RWPE1 (cell line): ENCODE measurements at regions not wholly inside any gene's neighbourhood (a gene's known extent, or its start where the extent isn't known, plus 50 kb on each side); places are given as distances from the start of the nearest gene placed in this dataset.

Experiments
- CTCF ChIA-PET: fragments of 350-600 bp; sonication (Branson Sonifier 250); formaldehyde crosslinking; extraction: SDS; loops from one replicate; lab custom pipeline; 2021; lab: Yijun Ruan, JAX
- POLR2A ChIA-PET: fragments of 400-600 bp; formaldehyde crosslinking; extraction: SDS; loops from one replicate; lab custom pipeline; 2020; ENCODE audit warnings: antibody characterized with exemption; ENCODE audit not compliant: low non-redundant PET; lab: Yijun Ruan, JAX
- DNase-seq: peaks from one replicate; pipeline ENCODE4 v3.0.0; 2012; ENCODE audit warnings: low spot score
- H3K27ac ChIP-seq: fragments of 450-650 bp; 2 replicates; pipeline ENCODE4 v1.5.1; 2017
- TF ChIP-seq, protein P1 (sequence below): fragments of 450-650 bp; conservative IDR thresholded peaks from 2 replicates; pipeline ENCODE4 v1.5.1; 2017; ENCODE audit warnings: low read depth, mild to moderate bottlenecking

DNA sequence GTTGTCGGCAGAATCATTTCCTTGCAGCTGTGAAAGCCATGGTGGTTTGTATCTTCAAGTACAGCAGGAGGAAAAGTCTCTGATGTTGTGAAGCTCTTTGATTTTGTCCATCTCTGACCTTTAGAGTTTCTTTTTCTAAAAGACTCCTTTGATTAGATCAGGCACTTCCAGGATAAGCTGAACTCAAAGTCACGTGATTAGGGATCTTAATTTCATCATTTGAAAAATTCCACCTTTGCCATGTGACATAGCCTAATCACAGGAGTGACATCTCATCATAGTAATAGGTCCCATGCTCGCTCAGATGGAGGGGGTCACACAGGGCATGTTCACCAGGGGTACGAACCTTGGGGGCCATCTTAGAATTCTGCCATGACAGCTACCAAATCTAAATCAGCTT lies 441.5 kb upstream of the CDH4 start:
- ChIA-PET CTCF (no interaction called here), POLR2A (no interaction called here)
- TF ChIP-seq, protein P1, sequence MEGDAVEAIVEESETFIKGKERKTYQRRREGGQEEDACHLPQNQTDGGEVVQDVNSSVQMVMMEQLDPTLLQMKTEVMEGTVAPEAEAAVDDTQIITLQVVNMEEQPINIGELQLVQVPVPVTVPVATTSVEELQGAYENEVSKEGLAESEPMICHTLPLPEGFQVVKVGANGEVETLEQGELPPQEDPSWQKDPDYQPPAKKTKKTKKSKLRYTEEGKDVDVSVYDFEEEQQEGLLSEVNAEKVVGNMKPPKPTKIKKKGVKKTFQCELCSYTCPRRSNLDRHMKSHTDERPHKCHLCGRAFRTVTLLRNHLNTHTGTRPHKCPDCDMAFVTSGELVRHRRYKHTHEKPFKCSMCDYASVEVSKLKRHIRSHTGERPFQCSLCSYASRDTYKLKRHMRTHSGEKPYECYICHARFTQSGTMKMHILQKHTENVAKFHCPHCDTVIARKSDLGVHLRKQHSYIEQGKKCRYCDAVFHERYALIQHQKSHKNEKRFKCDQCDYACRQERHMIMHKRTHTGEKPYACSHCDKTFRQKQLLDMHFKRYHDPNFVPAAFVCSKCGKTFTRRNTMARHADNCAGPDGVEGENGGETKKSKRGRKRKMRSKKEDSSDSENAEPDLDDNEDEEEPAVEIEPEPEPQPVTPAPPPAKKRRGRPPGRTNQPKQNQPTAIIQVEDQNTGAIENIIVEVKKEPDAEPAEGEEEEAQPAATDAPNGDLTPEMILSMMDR, result no peak
- no peak overlapping the region for H3K27ac ChIP-seq
- DNase-seq, result no peak

DNA sequence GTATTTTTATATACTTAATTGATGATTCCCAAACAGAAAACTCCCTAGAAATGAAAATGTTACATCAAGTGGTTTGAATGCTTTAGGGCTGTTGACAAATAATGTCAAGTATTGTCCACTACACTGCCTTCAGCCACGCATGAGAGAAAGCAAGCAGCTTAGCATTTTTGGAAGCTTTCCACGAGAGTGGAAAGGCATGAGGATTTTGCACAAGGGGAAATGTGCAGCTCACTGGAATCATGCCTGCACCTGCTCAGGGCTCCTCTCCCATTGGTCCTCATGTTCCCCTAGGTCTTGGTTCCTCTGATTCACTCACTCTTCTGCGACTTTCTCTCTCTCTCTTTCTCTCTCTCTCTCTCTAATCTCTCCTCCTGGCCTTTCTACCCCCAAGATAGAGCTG lies 439.5 kb upstream of the CDH4 start:
- H3K27ac ChIP-seq, result no peak overlapping the region
- DNase-seq, result no peak
- ChIA-PET POLR2A (no interaction called here), CTCF (no interaction called here)
- TF ChIP-seq, protein P1, result no peak

GRCh38 chr20:60813066-60813465 lies 439.0 kb upstream of the CDH4 start:
- no peak for DNase-seq
- ChIA-PET POLR2A (no interaction called here), CTCF (no interaction called here)
- TF ChIP-seq, protein P1, result no peak
- H3K27ac ChIP-seq, result no peak overlapping the region

GRCh38 chr20:60815656-60816055 lies 436.4 kb upstream of the CDH4 start:
- no peak for DNase-seq
- ChIA-PET CTCF (interaction anchor here (0.7 kb wide), 1 partner anchor 340 kb away, joined by 6 read pairs; no protein-coding TSS in a partner anchor), POLR2A (no interaction called here)
- TF ChIP-seq, protein P1, result no peak
- H3K27ac ChIP-seq, result no peak overlapping the region

GRCh38 chr20:60816901-60817300 lies 435.2 kb upstream of the CDH4 start:
- TF ChIP-seq, protein P1, result no peak
- no peak for DNase-seq
- no peak overlapping the region for H3K27ac ChIP-seq
- ChIA-PET CTCF (interaction anchor here (0.6 kb wide), 1 partner anchor 877 kb away, joined by 6 read pairs; the partner anchor contains the start of genes FAM217B and PPP1R3D), POLR2A (no interaction called here)

- DNase-seq, result no peak
- TF ChIP-seq, protein P1, result no peak
- POLR2A ChIA-PET, result no interaction called here
- CTCF ChIA-PET, result no interaction called here
- H3K27ac ChIP-seq, result no peak overlapping the region
Measured at GRCh38 chr20:60817891-60818290, 434.2 kb upstream of the CDH4 start.
